OCI-M2 (cell line): ENCODE measurements at regions not wholly inside any gene's neighbourhood (a gene's known extent, or its start where the extent isn't known, plus 50 kb on each side); places are given as distances from the start of the nearest gene placed in this dataset.
"Not testable (repeated sequence)": the region's sequence is repeated elsewhere in the genome, so short reads cannot be mapped to it uniquely, and the experiment has no call there.

ENCODE experiments used
- DNase-seq: peaks from one replicate; lab custom pipeline; 2025; ENCODE audit not compliant: unreplicated experiment; lab: John Stamatoyannopoulos, UW

GRCh38 chr2:215889240-215889969, 123.9 kb downstream of the MREG start:
- DNase-seq: not testable (repeated sequence)

- DNase-seq: no peak
These were observed 124.7 kb downstream of the MREG start for GRCh38 chr2:215888680-215889079.

GRCh38 chr2:215887303-215887702, 126.0 kb downstream of the MREG start:
- DNase-seq: no peak

- DNase-seq: no peak
These were observed 127.3 kb downstream of the MREG start for GRCh38 chr2:215886022-215886421.

- DNase-seq: no peak
These were observed 127.8 kb downstream of the MREG start for GRCh38 chr2:215885536-215885935.

- DNase-seq: no peak
These were observed 128.8 kb downstream of the MREG start for GRCh38 chr2:215884451-215885087.

- no peak for DNase-seq
These were observed 129.6 kb downstream of the MREG start for GRCh38 chr2:215883799-215884198.

GRCh38 chr2:215882689-215883088, 130.7 kb downstream of the MREG start:
- no peak for DNase-seq

- no peak for DNase-seq
These were observed 131.8 kb downstream of the MREG start for GRCh38 chr2:215881582-215881981.

- no peak for DNase-seq
These were observed 132.4 kb downstream of the MREG start for GRCh38 chr2:215880970-215881369.

- DNase-seq: no peak
These were observed 133.1 kb downstream of the MREG start for GRCh38 chr2:215879977-215880940.

GRCh38 chr2:215879331-215879730, 134.0 kb downstream of the MREG start:
- no peak for DNase-seq

GRCh38 chr2:215878476-215879063, 134.8 kb downstream of the MREG start:
- DNase-seq: no peak

GRCh38 chr2:215876937-215877238, 136.5 kb downstream of the MREG start:
- DNase-seq: no peak

GRCh38 chr2:215876139-215876936, 137.0 kb downstream of the MREG start:
- no peak for DNase-seq

GRCh38 chr2:215874418-215874817, 138.9 kb downstream of the MREG start:
- DNase-seq: no peak

- DNase-seq: no peak
These were observed 142.4 kb downstream of the MREG start for GRCh38 chr2:215870986-215871385.

- DNase-seq: no peak
These were observed 143.3 kb downstream of the MREG start for GRCh38 chr2:215870088-215870490.

GRCh38 chr2:215868846-215869543, 144.4 kb downstream of the MREG start:
- no peak for DNase-seq

GRCh38 chr2:215866606-215867005, 146.7 kb downstream of the MREG start:
- DNase-seq: no peak
